ENCODE measurements at regions not wholly inside any gene's neighbourhood (a gene's known extent, or its start where the extent isn't known, plus 50 kb on each side); places are given as distances from the start of the nearest gene placed in this dataset.

DNA sequence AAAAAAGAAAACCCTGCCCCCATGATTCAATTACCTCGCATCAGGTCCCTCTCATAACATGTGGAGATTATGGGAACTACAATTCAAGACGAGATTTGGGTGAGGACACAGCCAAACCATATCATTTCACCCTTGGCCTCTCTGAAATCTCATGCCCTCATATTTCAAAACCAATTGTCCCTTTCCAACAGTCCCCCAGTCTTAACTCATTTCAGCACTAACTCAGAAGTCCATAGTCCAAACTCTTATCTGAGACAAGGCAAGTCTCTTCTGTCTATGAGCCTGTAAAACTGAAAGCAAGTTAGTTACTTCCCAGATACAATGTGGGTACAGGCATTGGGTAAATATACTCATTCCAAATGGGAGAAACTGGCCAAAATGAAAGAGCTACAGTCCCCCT, 536.1 kb downstream of the MEI4 start:
- H3K4me1 Mint-ChIP-seq (ENCODE audit: low read depth), result no peaks in the 10 kb centered on the region
- H3K36me3 Mint-ChIP-seq (ENCODE audit: low read depth), result no peaks in the 10 kb centered on the region
- H3K4me3 Mint-ChIP-seq (ENCODE audit: unreplicated experiment), result no peak overlapping the region
- TF ChIP-seq, protein P1, sequence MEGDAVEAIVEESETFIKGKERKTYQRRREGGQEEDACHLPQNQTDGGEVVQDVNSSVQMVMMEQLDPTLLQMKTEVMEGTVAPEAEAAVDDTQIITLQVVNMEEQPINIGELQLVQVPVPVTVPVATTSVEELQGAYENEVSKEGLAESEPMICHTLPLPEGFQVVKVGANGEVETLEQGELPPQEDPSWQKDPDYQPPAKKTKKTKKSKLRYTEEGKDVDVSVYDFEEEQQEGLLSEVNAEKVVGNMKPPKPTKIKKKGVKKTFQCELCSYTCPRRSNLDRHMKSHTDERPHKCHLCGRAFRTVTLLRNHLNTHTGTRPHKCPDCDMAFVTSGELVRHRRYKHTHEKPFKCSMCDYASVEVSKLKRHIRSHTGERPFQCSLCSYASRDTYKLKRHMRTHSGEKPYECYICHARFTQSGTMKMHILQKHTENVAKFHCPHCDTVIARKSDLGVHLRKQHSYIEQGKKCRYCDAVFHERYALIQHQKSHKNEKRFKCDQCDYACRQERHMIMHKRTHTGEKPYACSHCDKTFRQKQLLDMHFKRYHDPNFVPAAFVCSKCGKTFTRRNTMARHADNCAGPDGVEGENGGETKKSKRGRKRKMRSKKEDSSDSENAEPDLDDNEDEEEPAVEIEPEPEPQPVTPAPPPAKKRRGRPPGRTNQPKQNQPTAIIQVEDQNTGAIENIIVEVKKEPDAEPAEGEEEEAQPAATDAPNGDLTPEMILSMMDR (IDR thresholded peaks at IDR 0.05), result no peak
- no peaks in the 10 kb centered on the region for H3K27me3 Mint-ChIP-seq (ENCODE audit: low read depth)
- H3K9me3 Mint-ChIP-seq (ENCODE audit: low read depth), result peaks cover 7% of the 10 kb centered on the region
- no peak for DNase-seq (ENCODE audit: low spot score)
- H3K27ac Mint-ChIP-seq (ENCODE audit: unreplicated experiment), result no peak overlapping the region

DNA sequence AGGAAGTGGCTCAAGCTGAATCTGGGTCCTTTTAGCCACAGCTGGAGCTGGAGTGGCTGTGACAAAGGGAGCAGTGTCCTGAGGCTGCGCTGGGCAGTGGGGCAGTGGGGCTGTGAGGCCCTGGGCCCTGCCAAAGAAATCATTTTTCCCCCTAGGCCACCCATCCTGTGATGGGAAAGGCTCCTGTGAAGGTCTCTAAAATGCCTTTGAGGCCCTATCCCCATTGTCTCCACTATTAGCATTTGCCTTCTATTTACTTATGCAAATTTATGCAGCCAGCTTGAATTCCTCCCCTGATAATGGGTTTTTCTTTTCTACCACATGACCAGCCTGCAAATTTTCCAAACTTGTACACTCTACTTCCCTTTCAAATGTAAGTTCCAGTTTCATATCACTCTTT, 539.2 kb downstream of the MEI4 start:
- H3K4me1 Mint-ChIP-seq (ENCODE audit: low read depth), result no peaks in the 10 kb centered on the region
- no peaks in the 10 kb centered on the region for H3K36me3 Mint-ChIP-seq (ENCODE audit: low read depth)
- TF ChIP-seq, protein P1 (IDR thresholded peaks at IDR 0.05), result no peak

DNA sequence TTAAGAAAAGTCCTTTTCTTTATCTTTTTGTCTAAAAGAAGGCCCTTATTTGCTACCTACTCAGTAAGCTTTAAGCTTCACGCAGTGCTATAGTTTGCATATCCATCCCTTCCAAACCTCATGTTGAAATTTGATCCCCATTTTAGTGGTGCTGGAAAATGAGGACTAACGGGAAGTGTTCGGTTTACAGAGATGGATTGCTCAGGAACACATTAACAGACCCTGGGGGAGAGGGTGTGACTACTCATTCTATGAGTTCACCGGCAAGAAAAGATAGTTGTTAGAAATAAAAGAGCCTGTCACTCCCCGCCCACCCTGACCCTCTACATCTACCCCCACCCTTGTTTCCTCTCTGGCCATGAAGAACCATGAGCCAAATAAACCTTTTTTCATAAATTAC, 546.2 kb downstream of the MEI4 start:
- no peak for DNase-seq (ENCODE audit: low spot score)
- Mint-ChIP-seq H3K4me1 (ENCODE audit: low read depth) (no peaks in the 10 kb centered on the region), H3K27me3 (ENCODE audit: low read depth) (no peaks in the 10 kb centered on the region), H3K27ac (ENCODE audit: unreplicated experiment) (no peak overlapping the region), H3K9me3 (ENCODE audit: low read depth) (no peaks in the 10 kb centered on the region), H3K36me3 (ENCODE audit: low read depth) (no peaks in the 10 kb centered on the region), H3K4me3 (ENCODE audit: unreplicated experiment) (no peak overlapping the region)
- TF ChIP-seq, protein P1 (IDR thresholded peaks at IDR 0.05), result no peak

More for the DNA sequence above, 539.2 kb downstream of the MEI4 start:
- H3K27ac Mint-ChIP-seq (ENCODE audit: unreplicated experiment), result no peak overlapping the region
- DNase-seq (ENCODE audit: low spot score), result no peak
- no peak overlapping the region for H3K4me3 Mint-ChIP-seq (ENCODE audit: unreplicated experiment)
- peaks cover 7% of the 10 kb centered on the region for H3K9me3 Mint-ChIP-seq (ENCODE audit: low read depth)
- no peaks in the 10 kb centered on the region for H3K27me3 Mint-ChIP-seq (ENCODE audit: low read depth)

DNA sequence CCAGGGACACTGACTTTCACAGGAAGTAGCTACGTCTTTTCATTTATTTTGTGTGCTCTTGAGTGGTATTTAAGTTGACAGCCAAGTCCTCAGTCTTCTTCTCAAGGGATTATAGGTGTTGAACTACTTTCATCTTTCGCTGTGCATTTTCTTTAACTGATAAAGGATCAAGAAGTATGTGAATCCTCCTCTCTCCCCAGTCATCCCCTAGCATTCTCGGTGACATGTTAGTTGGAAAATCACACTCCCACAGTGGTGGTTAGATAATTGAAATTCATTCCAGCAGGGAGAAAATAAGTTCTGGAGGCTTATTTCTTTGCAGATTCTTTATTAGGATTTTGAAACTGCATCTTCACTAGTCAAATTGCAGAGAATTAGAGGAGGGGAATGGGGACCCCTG, 569.4 kb downstream of the MEI4 start:
- DNase-seq (ENCODE audit: low spot score), result no peak
- H3K9me3 Mint-ChIP-seq (ENCODE audit: low read depth), result peaks cover 3% of the 10 kb centered on the region
- H3K4me1 Mint-ChIP-seq (ENCODE audit: low read depth), result peaks cover 11% of the 10 kb centered on the region
- no peaks in the 10 kb centered on the region for H3K27me3 Mint-ChIP-seq (ENCODE audit: low read depth)
- H3K27ac Mint-ChIP-seq (ENCODE audit: unreplicated experiment), result no peak overlapping the region
- no peak overlapping the region for H3K4me3 Mint-ChIP-seq (ENCODE audit: unreplicated experiment)
- TF ChIP-seq, protein P1 (IDR thresholded peaks at IDR 0.05), result no peak
- no peaks in the 10 kb centered on the region for H3K36me3 Mint-ChIP-seq (ENCODE audit: low read depth)

DNA sequence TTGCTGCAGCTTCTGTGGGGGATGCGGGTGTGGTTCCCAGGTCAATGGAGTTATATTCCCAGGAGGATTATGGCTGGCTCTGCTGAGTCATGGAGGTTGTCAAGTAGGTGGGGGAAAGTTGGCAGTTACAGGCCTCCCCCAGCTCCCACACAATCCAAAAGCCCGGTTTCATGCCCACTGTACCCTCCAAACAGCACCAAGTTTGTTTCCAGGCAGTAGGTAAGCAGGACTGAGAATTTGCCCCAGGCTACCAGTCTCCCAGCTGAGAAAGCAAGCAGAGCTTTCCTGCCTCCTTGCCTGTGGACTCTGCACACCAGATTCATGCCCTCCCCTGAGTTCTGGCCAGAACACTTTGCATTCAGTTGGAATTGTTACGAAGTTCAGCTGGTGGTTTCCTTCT, 578.2 kb downstream of the MEI4 start:
- Mint-ChIP-seq H3K27me3 (ENCODE audit: low read depth) (no peaks in the 10 kb centered on the region), H3K36me3 (ENCODE audit: low read depth) (peaks cover 2% of the 10 kb centered on the region), H3K27ac (ENCODE audit: unreplicated experiment) (no peak overlapping the region), H3K9me3 (ENCODE audit: low read depth) (peaks cover 23% of the 10 kb centered on the region), H3K4me1 (ENCODE audit: low read depth) (peaks cover 6% of the 10 kb centered on the region), H3K4me3 (ENCODE audit: unreplicated experiment) (no peak overlapping the region)
- DNase-seq (ENCODE audit: low spot score), result no peak
- TF ChIP-seq, protein P1 (IDR thresholded peaks at IDR 0.05), result no peak

Data from chondrocyte (in vitro differentiated cells).